HepG2 (cell line): ENCODE measurements at regions not wholly inside any gene's neighbourhood (a gene's known extent, or its start where the extent isn't known, plus 50 kb on each side); places are given as distances from the start of the nearest gene placed in this dataset.

Experiments used
- DBP ChIP-seq: sonication (generic); formaldehyde crosslinking; IDR thresholded peaks from 2 replicates; pipeline ENCODE4 v1.4.0; 2020; ENCODE audit warnings: missing genetic modification reagents; ENCODE audit errors: not compliant biosample characterization
- KDM1A ChIP-seq: IDR thresholded peaks from 2 replicates; pipeline ENCODE4 v1.6.1; 2016; ENCODE audit warnings: missing compliant biosample characterization
- MAX ChIP-seq: IDR thresholded peaks from 2 replicates; pipeline ENCODE4 v1.6.1; 2012; ENCODE audit warnings: inconsistent platforms
- SRF ChIP-seq: IDR thresholded peaks from 2 replicates; pipeline ENCODE4 v1.6.1; 2011; ENCODE audit warnings: mild to moderate bottlenecking, low read depth, low read length, moderate library complexity
- TCF7L2 ChIP-seq: IDR thresholded peaks from 2 replicates; pipeline ENCODE4 v1.6.1; 2011; ENCODE audit warnings: mild to moderate bottlenecking, low read depth, low read length, moderate library complexity
- ZBTB1 ChIP-seq: sonication (generic); formaldehyde crosslinking; IDR thresholded peaks from 2 replicates; pipeline ENCODE4 v1.4.0; 2020; ENCODE audit warnings: missing genetic modification reagents, borderline replicate concordance
- ZNF646 ChIP-seq: sonication (generic); formaldehyde crosslinking; IDR thresholded peaks from 2 replicates; pipeline ENCODE4 v1.9.0; 2021; ENCODE audit warnings: mild to moderate bottlenecking, missing genetic modification reagents
- TF ChIP-seq, protein P1 (sequence below): sonication (generic); formaldehyde crosslinking; IDR thresholded peaks from 2 replicates; pipeline ENCODE4 v1.5.1; 2020; ENCODE audit warnings: mild to moderate bottlenecking, missing genetic modification reagents, moderate library complexity

GRCh38 chr4:117422297-117422696 lies 336.9 kb upstream of the TRAM1L1 start:
- TF ChIP-seq SRF, result no peak
- no peak for TF ChIP-seq ZNF646
- no peak for TF ChIP-seq KDM1A
- TF ChIP-seq DBP, result no peak
- TF ChIP-seq TCF7L2, result no peak
- TF ChIP-seq, protein P1, sequence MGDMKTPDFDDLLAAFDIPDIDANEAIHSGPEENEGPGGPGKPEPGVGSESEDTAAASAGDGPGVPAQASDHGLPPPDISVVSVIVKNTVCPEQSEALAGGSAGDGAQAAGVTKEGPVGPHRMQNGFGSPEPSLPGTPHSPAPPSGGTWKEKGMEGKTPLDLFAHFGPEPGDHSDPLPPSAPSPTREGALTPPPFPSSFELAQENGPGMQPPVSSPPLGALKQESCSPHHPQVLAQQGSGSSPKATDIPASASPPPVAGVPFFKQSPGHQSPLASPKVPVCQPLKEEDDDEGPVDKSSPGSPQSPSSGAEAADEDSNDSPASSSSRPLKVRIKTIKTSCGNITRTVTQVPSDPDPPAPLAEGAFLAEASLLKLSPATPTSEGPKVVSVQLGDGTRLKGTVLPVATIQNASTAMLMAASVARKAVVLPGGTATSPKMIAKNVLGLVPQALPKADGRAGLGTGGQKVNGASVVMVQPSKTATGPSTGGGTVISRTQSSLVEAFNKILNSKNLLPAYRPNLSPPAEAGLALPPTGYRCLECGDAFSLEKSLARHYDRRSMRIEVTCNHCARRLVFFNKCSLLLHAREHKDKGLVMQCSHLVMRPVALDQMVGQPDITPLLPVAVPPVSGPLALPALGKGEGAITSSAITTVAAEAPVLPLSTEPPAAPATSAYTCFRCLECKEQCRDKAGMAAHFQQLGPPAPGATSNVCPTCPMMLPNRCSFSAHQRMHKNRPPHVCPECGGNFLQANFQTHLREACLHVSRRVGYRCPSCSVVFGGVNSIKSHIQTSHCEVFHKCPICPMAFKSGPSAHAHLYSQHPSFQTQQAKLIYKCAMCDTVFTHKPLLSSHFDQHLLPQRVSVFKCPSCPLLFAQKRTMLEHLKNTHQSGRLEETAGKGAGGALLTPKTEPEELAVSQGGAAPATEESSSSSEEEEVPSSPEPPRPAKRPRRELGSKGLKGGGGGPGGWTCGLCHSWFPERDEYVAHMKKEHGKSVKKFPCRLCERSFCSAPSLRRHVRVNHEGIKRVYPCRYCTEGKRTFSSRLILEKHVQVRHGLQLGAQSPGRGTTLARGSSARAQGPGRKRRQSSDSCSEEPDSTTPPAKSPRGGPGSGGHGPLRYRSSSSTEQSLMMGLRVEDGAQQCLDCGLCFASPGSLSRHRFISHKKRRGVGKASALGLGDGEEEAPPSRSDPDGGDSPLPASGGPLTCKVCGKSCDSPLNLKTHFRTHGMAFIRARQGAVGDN (CRISPR knock-in tag), result no peak
- no peak for TF ChIP-seq MAX
- no peak for TF ChIP-seq ZBTB1 (CRISPR knock-in tag)
